Activated B cell treated with CpG ODN at 0.5 μM for 24 hours (primary cell): ENCODE measurements at regions not wholly inside any gene's neighbourhood (a gene's known extent, or its start where the extent isn't known, plus 50 kb on each side); places are given as distances from the start of the nearest gene placed in this dataset.

Experiments used
- ATAC-seq: fragments of 200-7000 bp; cut with Tn5 transposase; one replicate; pipeline ENCODE4 v1.10.0; 2021; ENCODE audit warnings: low read depth, mild to moderate bottlenecking, moderate library complexity
- CTCF ChIA-PET: fragments of 350-600 bp; sonication (Branson Sonifier 250); formaldehyde crosslinking; loops from one replicate; lab custom pipeline; 2021; ENCODE audit warnings: antibody characterized with exemption; lab: Charles Lee
- POLR2A ChIA-PET: fragments of 350-600 bp; sonication (Branson Sonifier 250); formaldehyde crosslinking; loops from one replicate; lab custom pipeline; 2021; ENCODE audit warnings: antibody characterized with exemption; lab: Charles Lee
- DNase-seq: peaks from one replicate; pipeline ENCODE4 v3.0.0; 2022
- H3K27ac Mint-ChIP-seq: one replicate; pipeline ENCODE4 v1.8.0; 2020; ENCODE audit warnings: mixed read lengths
- H3K27me3 Mint-ChIP-seq: one replicate; pipeline ENCODE4 v1.8.0; 2021; ENCODE audit warnings: mixed read lengths
- H3K36me3 Mint-ChIP-seq: one replicate; pipeline ENCODE4 v1.8.0; 2021; ENCODE audit warnings: low read depth, mixed read lengths
- H3K4me1 Mint-ChIP-seq: one replicate; pipeline ENCODE4 v1.8.0; 2021; ENCODE audit warnings: mixed read lengths
- H3K4me3 Mint-ChIP-seq: one replicate; pipeline ENCODE4 v1.8.0; 2020; ENCODE audit warnings: mild to moderate bottlenecking, mixed read lengths
- H3K9me3 Mint-ChIP-seq: one replicate; pipeline ENCODE4 v1.8.0; 2020; ENCODE audit warnings: mixed read lengths
- CTCF ChIP-seq: fragments of 200-600 bp; IDR thresholded peaks from one replicate; pipeline ENCODE4 v1.8.0; 2022; ENCODE audit warnings: antibody characterized with exemption, mild to moderate bottlenecking
- intact Hi-C: fragments of 100-400 bp; cut with micrococcal nuclease; formaldehyde crosslinking; loops from one replicate; pipeline ENCODE4 v1.15.1; 2024

GRCh38 chr18:38025433-38026038, 459.9 kb upstream of the CELF4 start:
- Mint-ChIP-seq H3K4me3 (no peak overlapping the region), H3K27ac (no peak overlapping the region), H3K9me3 (peaks cover 2% of the 10 kb centered on the region), H3K36me3 (no peaks in the 10 kb centered on the region), H3K4me1 (no peaks in the 10 kb centered on the region), H3K27me3 (no peaks in the 10 kb centered on the region)
- ChIA-PET CTCF (no interaction called here), POLR2A (no interaction called here)
- intact Hi-C loops: no loop called here
- DNase-seq (no peak), ATAC-seq (no peak)
- TF ChIP-seq CTCF: no peak

GRCh38 chr18:38023871-38024270, 458.3 kb upstream of the CELF4 start:
- Mint-ChIP-seq H3K27me3 (no peaks in the 10 kb centered on the region), H3K4me3 (no peak overlapping the region), H3K4me1 (no peaks in the 10 kb centered on the region), H3K9me3 (peaks cover 2% of the 10 kb centered on the region), H3K36me3 (no peaks in the 10 kb centered on the region), H3K27ac (no peak overlapping the region)
- ATAC-seq (no peak), DNase-seq (no peak)
- ChIA-PET POLR2A (no interaction called here), CTCF (no interaction called here)
- intact Hi-C loops: no loop called here
- TF ChIP-seq CTCF: no peak

- DNase-seq (no peak), ATAC-seq (no peak)
- no peak for TF ChIP-seq CTCF
- Mint-ChIP-seq H3K4me3 (no peak overlapping the region), H3K36me3 (no peaks in the 10 kb centered on the region), H3K27ac (no peak overlapping the region), H3K27me3 (no peaks in the 10 kb centered on the region), H3K9me3 (peaks cover 2% of the 10 kb centered on the region), H3K4me1 (no peaks in the 10 kb centered on the region)
- ChIA-PET CTCF (no interaction called here), POLR2A (no interaction called here)
- intact Hi-C loops: no loop called here
Observed at GRCh38 chr18:38022234-38022633, 456.6 kb upstream of the CELF4 start.

GRCh38 chr18:38019292-38019691, 453.7 kb upstream of the CELF4 start:
- Mint-ChIP-seq H3K4me1 (no peaks in the 10 kb centered on the region), H3K27ac (no peak overlapping the region), H3K9me3 (peaks cover 10% of the 10 kb centered on the region), H3K4me3 (no peak overlapping the region), H3K27me3 (no peaks in the 10 kb centered on the region), H3K36me3 (no peaks in the 10 kb centered on the region)
- intact Hi-C loops: no loop called here
- no peak for DNase-seq
- no peak for ATAC-seq
- TF ChIP-seq CTCF: no peak
- CTCF ChIA-PET: no interaction called here
- POLR2A ChIA-PET: no interaction called here

- Mint-ChIP-seq H3K4me3 (no peak overlapping the region), H3K9me3 (peaks cover 14% of the 10 kb centered on the region), H3K4me1 (no peaks in the 10 kb centered on the region), H3K36me3 (no peaks in the 10 kb centered on the region), H3K27ac (no peak overlapping the region), H3K27me3 (no peaks in the 10 kb centered on the region)
- ChIA-PET POLR2A (no interaction called here), CTCF (no interaction called here)
- TF ChIP-seq CTCF: no peak
- no peak for DNase-seq
- intact Hi-C loops: no loop called here
- ATAC-seq: no peak
Observed at GRCh38 chr18:38010971-38011857, 445.6 kb upstream of the CELF4 start.
